Gastrocnemius medialis (tissue), 4 donors: ENCODE measurements at regions not wholly inside any gene's neighbourhood (a gene's known extent, or its start where the extent isn't known, plus 50 kb on each side); places are given as distances from the start of the nearest gene placed in this dataset.

Experiments
- ATAC-seq, 2 donors: fragments of 150-250 bp; one replicate each; pipeline ENCODE4 v1.9.1; 2016
- DNase-seq, 2 donors: peaks; one replicate each; pipeline ENCODE4 v3.0.0-alpha.2; 2019
- H3K27ac ChIP-seq, 4 donors: fragments of 200-600 bp; sonication (generic); 1 replicate in 1 of 4; 2 replicates in 3 of 4; pipeline ENCODE4 v1.5.1; 2016 to 2018; ENCODE audit warnings: mild to moderate bottlenecking in 2 of 4, moderate library complexity in 1 of 4
- H3K27me3 ChIP-seq, 3 donors: fragments of 200-600 bp; sonication (generic) in 2 of 3; 1 replicate in 1 of 3; 2 replicates in 2 of 3; pipeline versions ENCODE4 v1.5.1 to v1.6.0; 2016 to 2019; ENCODE audit warnings: mild to moderate bottlenecking in 1 of 3, moderate library complexity in 1 of 3
- H3K36me3 ChIP-seq, 2 donors: fragments of 200-600 bp; sonication (generic) in 1 of 2; one replicate each; pipeline ENCODE4 v1.5.1; 2017 to 2018
- H3K4me1 ChIP-seq, 2 donors: fragments of 200-600 bp; sonication (generic) in 1 of 2; one replicate each; pipeline ENCODE4 v1.5.1; 2016 to 2017; ENCODE audit warnings: mild to moderate bottlenecking in 2 of 2
- H3K4me3 ChIP-seq, 4 donors: fragments of 200-600 bp; sonication (generic) in 3 of 4; 1 replicate in 1 of 4; 2 replicates in 3 of 4; pipeline ENCODE4 v1.5.1; 2016 to 2019; ENCODE audit warnings: mild to moderate bottlenecking in 2 of 4
- H3K9me3 ChIP-seq, 3 donors: fragments of 200-600 bp; sonication (generic) in 2 of 3; 1 replicate in 1 of 3; 2 replicates in 2 of 3; pipeline ENCODE4 v1.5.1; 2016 to 2019
- CTCF ChIP-seq, 5 experiments: fragments of 450-650 bp in 3 of 5; fragments of 200-600 bp in 2 of 5; sonication (generic) in 2 of 5; IDR thresholded peaks in 4 of 5; conservative IDR thresholded peaks in 1 of 5; 1 replicate in 4 of 5; 2 replicates in 1 of 5; pipeline ENCODE4 v1.5.1; 2016 to 2019; ENCODE audit warnings: antibody characterized with exemption in 5 of 5, mild to moderate bottlenecking in 3 of 5, moderate library complexity in 3 of 5
- POLR2A ChIP-seq, 2 donors: fragments of 450-650 bp; IDR thresholded peaks; one replicate each; pipeline ENCODE4 v1.6.1; 2017; ENCODE audit warnings: antibody characterized with exemption in 2 of 2, mild to moderate bottlenecking in 2 of 2, moderate library complexity in 2 of 2
- in situ Hi-C, 4 donors: fragments of 200-750 bp; cut with MboI; loops; one replicate each; pipeline versions ENCODE4 v1.15.0 to v1.8.0; 2017; ENCODE audit warnings: low sequenced_read_pairs in 4 of 4
- intact Hi-C: fragments of 100-400 bp; cut with DNase I; formaldehyde crosslinking; loops from one replicate; pipeline ENCODE4 v1.15.1; 2023; ENCODE audit warnings: low total_unique reads

DNA sequence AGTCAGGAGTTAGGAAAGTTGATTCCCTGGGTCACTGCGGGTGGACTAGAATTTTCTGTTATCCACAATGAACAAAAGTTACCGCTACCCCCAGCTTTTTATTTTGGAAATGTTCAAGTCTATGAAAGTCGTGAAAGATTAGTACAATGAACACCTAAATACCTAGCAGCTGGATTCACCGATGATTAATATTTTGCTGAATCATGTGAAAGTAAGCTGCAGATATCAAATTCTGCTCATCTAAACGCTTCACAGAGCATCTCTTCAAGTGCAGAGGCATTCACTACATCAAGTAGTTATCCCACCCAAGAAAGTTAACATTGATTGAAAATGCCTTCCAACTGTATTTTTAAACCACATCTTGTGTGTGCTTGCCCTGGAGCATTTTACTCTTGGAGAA, 729.0 kb upstream of the NR2F2 start:
- intact Hi-C loops = no loop called here
- in situ Hi-C loops = no loop called here
- no peak for ATAC-seq

DNA sequence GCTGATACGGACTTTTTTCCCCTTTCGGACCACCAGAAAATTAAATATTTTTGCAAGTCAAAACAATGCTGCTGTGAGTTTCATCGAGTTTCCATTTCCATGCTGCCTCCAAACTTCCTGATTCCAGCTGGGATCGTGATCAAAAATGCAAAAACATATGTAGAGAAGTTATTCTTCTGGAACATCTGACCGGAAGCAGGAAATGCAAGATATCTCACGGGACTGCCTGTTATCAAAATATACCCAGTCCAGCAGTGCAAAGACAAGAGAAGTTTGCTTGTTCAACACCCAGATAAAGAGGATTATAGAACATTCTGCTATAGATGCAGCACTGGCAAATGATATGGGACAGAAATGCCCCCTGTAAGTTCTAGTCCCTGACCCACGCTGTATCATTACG, 726.7 kb upstream of the NR2F2 start:
- TF ChIP-seq CTCF (IDR thresholded peaks at IDR 0.05 in 4 of 5, conservative IDR thresholded peaks at IDR 0.05 in 1 of 5) (no peak), POLR2A (IDR thresholded peaks at IDR 0.05) (no peak)
- Histone ChIP-seq H3K27ac (peak overlapping the region in 3 of 4 donors; percentile 2 to 26 (median 13)), H3K27me3 (no peaks in the 10 kb centered on the region), H3K4me3 (no peak overlapping the region), H3K36me3 (no peaks in the 10 kb centered on the region), H3K4me1 (peaks cover 0 to 8% of the 10 kb centered on the region in 2 donors), H3K9me3 (no peaks in the 10 kb centered on the region)
- intact Hi-C loops (no loop called here), in situ Hi-C loops (no loop called here)
- ATAC-seq (no peak), DNase-seq (no peak)

More for the DNA sequence above, 729.0 kb upstream of the NR2F2 start:
- no peaks in the 10 kb centered on the region for H3K27me3 ChIP-seq
- no peaks in the 10 kb centered on the region for H3K36me3 ChIP-seq
- no peak for DNase-seq
- H3K27ac ChIP-seq = no peak overlapping the region
- H3K4me3 ChIP-seq = no peak overlapping the region
- peaks cover 0 to 8% of the 10 kb centered on the region in 2 donors for H3K4me1 ChIP-seq
- no peaks in the 10 kb centered on the region for H3K9me3 ChIP-seq
- TF ChIP-seq POLR2A (IDR thresholded peaks at IDR 0.05) (no peak), CTCF (IDR thresholded peaks at IDR 0.05 in 4 of 5, conservative IDR thresholded peaks at IDR 0.05 in 1 of 5) (no peak)

GRCh38 chr15:95604634-95605036, 725.9 kb upstream of the NR2F2 start:
- peak overlapping the region in 2 of 4 donors; percentile 10 to 13 for H3K27ac ChIP-seq

GRCh38 chr15:95605098-95605497, 725.4 kb upstream of the NR2F2 start:
- H3K4me3 ChIP-seq = no peak overlapping the region
- H3K27ac ChIP-seq = peak overlapping the region in 2 of 4 donors; percentile 10 to 20
- DNase-seq (no peak), ATAC-seq (no peak)
- peaks cover 0 to 8% of the 10 kb centered on the region in 2 donors for H3K4me1 ChIP-seq
- TF ChIP-seq CTCF (IDR thresholded peaks at IDR 0.05 in 4 of 5, conservative IDR thresholded peaks at IDR 0.05 in 1 of 5) = no peak
- no peak for TF ChIP-seq POLR2A (IDR thresholded peaks at IDR 0.05)
- no peaks in the 10 kb centered on the region for H3K9me3 ChIP-seq
- no peaks in the 10 kb centered on the region for H3K27me3 ChIP-seq
- intact Hi-C loops = no loop called here
- in situ Hi-C loops = no loop called here
- no peaks in the 10 kb centered on the region for H3K36me3 ChIP-seq

More at GRCh38 chr15:95604634-95605036, 725.9 kb upstream of the NR2F2 start:
- no peak overlapping the region for H3K4me3 ChIP-seq
- no peaks in the 10 kb centered on the region for H3K9me3 ChIP-seq
- TF ChIP-seq POLR2A (IDR thresholded peaks at IDR 0.05) (no peak), CTCF (IDR thresholded peaks at IDR 0.05 in 4 of 5, conservative IDR thresholded peaks at IDR 0.05 in 1 of 5) (no peak)
- peak in 1 of 2 donors; percentile 23 for ATAC-seq
- H3K27me3 ChIP-seq = no peaks in the 10 kb centered on the region
- no peaks in the 10 kb centered on the region for H3K36me3 ChIP-seq
- intact Hi-C loops (no loop called here), in situ Hi-C loops (no loop called here)
- DNase-seq = no peak
- H3K4me1 ChIP-seq = peaks cover 0 to 8% of the 10 kb centered on the region in 2 donors

DNA sequence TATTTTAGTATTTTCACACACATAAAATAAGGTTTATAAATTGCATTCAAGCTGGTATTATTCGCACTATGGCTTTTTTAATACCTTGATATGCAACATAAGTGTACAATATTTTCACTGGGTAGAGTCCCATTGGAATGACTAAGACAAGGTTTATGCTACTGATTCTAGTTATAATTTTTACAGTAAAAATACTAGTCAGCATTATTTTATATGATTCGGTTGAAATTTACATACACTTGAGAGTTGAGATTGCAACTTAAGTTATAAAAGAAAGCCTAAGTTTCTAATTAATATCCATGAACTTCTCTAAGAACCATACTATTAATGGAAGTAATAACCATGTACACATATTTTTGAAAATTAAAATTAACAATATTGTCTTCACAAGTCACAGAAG, 723.9 kb upstream of the NR2F2 start:
- TF ChIP-seq CTCF (IDR thresholded peaks at IDR 0.05 in 4 of 5, conservative IDR thresholded peaks at IDR 0.05 in 1 of 5) (no peak), POLR2A (IDR thresholded peaks at IDR 0.05) (no peak)
- no peak overlapping the region for H3K27ac ChIP-seq

More for the DNA sequence above, 723.9 kb upstream of the NR2F2 start:
- Histone ChIP-seq H3K9me3 (no peaks in the 10 kb centered on the region), H3K4me3 (no peak overlapping the region), H3K36me3 (no peaks in the 10 kb centered on the region), H3K27me3 (no peaks in the 10 kb centered on the region), H3K4me1 (peaks cover 0 to 8% of the 10 kb centered on the region in 2 donors)
- no peak for DNase-seq
- ATAC-seq = no peak
- in situ Hi-C loops (no loop called here), intact Hi-C loops (no loop called here)
